ENCODE measurements at regions not wholly inside any gene's neighbourhood (a gene's known extent, or its start where the extent isn't known, plus 50 kb on each side); places are given as distances from the start of the nearest gene placed in this dataset.

DNA sequence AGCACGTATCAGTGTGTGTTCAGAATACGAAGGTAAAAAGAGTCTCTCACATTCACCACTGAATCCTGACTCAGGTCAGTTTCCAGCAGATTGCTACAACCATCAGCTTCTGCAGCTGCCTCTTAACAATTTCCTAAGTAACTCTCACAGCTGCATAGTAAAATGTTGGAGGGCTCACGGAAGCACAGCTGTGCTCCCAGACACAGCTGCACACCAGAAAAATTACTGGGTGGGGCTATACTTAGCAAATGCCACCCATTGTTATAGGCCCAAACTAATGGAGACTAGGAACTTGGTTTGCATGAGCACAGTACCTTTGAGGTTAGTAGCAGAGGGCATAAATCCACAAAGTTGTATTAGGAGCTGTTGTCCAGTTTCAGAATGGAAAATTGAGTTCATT lies 153.9 kb upstream of the ERBB4 start:
- TF ChIP-seq, protein P1, sequence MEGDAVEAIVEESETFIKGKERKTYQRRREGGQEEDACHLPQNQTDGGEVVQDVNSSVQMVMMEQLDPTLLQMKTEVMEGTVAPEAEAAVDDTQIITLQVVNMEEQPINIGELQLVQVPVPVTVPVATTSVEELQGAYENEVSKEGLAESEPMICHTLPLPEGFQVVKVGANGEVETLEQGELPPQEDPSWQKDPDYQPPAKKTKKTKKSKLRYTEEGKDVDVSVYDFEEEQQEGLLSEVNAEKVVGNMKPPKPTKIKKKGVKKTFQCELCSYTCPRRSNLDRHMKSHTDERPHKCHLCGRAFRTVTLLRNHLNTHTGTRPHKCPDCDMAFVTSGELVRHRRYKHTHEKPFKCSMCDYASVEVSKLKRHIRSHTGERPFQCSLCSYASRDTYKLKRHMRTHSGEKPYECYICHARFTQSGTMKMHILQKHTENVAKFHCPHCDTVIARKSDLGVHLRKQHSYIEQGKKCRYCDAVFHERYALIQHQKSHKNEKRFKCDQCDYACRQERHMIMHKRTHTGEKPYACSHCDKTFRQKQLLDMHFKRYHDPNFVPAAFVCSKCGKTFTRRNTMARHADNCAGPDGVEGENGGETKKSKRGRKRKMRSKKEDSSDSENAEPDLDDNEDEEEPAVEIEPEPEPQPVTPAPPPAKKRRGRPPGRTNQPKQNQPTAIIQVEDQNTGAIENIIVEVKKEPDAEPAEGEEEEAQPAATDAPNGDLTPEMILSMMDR (IDR thresholded peaks at IDR 0.05) = no peak
- TF ChIP-seq POLR2A (IDR thresholded peaks at IDR 0.05) = no peak
